A549 (cell line): ENCODE measurements at regions not wholly inside any gene's neighbourhood (a gene's known extent, or its start where the extent isn't known, plus 50 kb on each side); places are given as distances from the start of the nearest gene placed in this dataset.

Experiments
- CHD4 ChIP-seq: fragments of 200-600 bp; sonication (generic); IDR thresholded peaks from 2 replicates; pipeline ENCODE4 v1.6.1; 2016; ENCODE audit warnings: antibody characterized with exemption, mild to moderate bottlenecking, borderline replicate concordance
- POLR2A ChIP-seq: IDR thresholded peaks from 2 replicates; pipeline ENCODE4 v1.6.1; 2012; ENCODE audit warnings: mild to moderate bottlenecking, low read length
- TF ChIP-seq, protein P1 (sequence below): fragments of >200 bp; sonication (Bioruptor Twin); formaldehyde crosslinking; IDR thresholded peaks from 3 replicates; pipeline ENCODE4 v1.5.1; 2016

GRCh38 chr4:82284858-82285805, 88.7 kb downstream of the HNRNPD start:
- no peak for TF ChIP-seq POLR2A
- TF ChIP-seq, protein P1, sequence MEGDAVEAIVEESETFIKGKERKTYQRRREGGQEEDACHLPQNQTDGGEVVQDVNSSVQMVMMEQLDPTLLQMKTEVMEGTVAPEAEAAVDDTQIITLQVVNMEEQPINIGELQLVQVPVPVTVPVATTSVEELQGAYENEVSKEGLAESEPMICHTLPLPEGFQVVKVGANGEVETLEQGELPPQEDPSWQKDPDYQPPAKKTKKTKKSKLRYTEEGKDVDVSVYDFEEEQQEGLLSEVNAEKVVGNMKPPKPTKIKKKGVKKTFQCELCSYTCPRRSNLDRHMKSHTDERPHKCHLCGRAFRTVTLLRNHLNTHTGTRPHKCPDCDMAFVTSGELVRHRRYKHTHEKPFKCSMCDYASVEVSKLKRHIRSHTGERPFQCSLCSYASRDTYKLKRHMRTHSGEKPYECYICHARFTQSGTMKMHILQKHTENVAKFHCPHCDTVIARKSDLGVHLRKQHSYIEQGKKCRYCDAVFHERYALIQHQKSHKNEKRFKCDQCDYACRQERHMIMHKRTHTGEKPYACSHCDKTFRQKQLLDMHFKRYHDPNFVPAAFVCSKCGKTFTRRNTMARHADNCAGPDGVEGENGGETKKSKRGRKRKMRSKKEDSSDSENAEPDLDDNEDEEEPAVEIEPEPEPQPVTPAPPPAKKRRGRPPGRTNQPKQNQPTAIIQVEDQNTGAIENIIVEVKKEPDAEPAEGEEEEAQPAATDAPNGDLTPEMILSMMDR: peak; percentile 68
- no peak for TF ChIP-seq CHD4
